Body of pancreas (tissue), 4 donors: ENCODE measurements at regions not wholly inside any gene's neighbourhood (a gene's known extent, or its start where the extent isn't known, plus 50 kb on each side); places are given as distances from the start of the nearest gene placed in this dataset.

Experiments
- ATAC-seq: fragments of 150-250 bp; one replicate; pipeline ENCODE4 v1.9.1; 2016
- DNase-seq, 4 donors: peaks; one replicate each; pipeline ENCODE4 v3.0.0-alpha.2; 2019
- H3K27ac ChIP-seq, 4 donors: fragments of 200-600 bp; sonication (generic); 1 replicate in 3 of 4; 2 replicates in 1 of 4; pipeline versions ENCODE4 v1.5.1 to v1.6.1; 2016 to 2019; ENCODE audit warnings: mild to moderate bottlenecking in 1 of 4, mixed read lengths in 1 of 4, moderate library complexity in 1 of 4
- H3K27me3 ChIP-seq, 2 donors: fragments of 200-600 bp; sonication (generic); one replicate each; pipeline ENCODE4 v1.6.0; 2016; ENCODE audit warnings: mild to moderate bottlenecking in 1 of 2
- H3K36me3 ChIP-seq, 2 donors: fragments of 200-600 bp; sonication (generic); replicated peaks in 1 of 2; 2 replicates each; pipeline ENCODE4 v1.5.1; 2016; ENCODE audit warnings: low read depth in 2 of 2; ENCODE audit not compliant: insufficient read depth in 1 of 2
- H3K4me1 ChIP-seq: fragments of 200-600 bp; sonication (generic); one replicate; pipeline ENCODE4 v1.6.0; 2016
- H3K4me3 ChIP-seq, 2 donors: fragments of 200-600 bp; sonication (generic); 1 replicate in 1 of 2; 2 replicates in 1 of 2; pipeline ENCODE4 v1.5.1; 2016 to 2019
- H3K9me3 ChIP-seq, 3 donors: fragments of 200-600 bp; sonication (generic); 1 replicate in 2 of 3; 2 replicates in 1 of 3; pipeline ENCODE4 v1.5.1; 2016
- CTCF ChIP-seq, 7 experiments: fragments of 450-650 bp in 4 of 7; fragments of 200-600 bp in 3 of 7; sonication (generic) in 3 of 7; IDR thresholded peaks; one replicate each; pipeline ENCODE4 v1.5.1; 2016 to 2019; ENCODE audit warnings: antibody characterized with exemption in 7 of 7
- POLR2A ChIP-seq, 3 donors: fragments of 450-650 bp; IDR thresholded peaks; one replicate each; pipeline ENCODE4 v1.6.1; 2016; ENCODE audit warnings: antibody characterized with exemption in 3 of 3, mild to moderate bottlenecking in 2 of 3
- WGBS, 2 donors: methylation state at CpG; one replicate each; pipeline ENCODE4 v1.1.5; 2017; 5-methylcytosine and 5-hydroxymethylcytosine counted together
- intact Hi-C: fragments of 100-400 bp; cut with DNase I; formaldehyde crosslinking; loops from one replicate; pipeline ENCODE4 v1.15.1; 2023

- no peak for DNase-seq
- intact Hi-C loops: no loop called here
- no peak for ATAC-seq
- TF ChIP-seq POLR2A (IDR thresholded peaks at IDR 0.05) (no peak), CTCF (IDR thresholded peaks at IDR 0.05) (no peak)
- H3K9me3 ChIP-seq: peaks cover 0 to 10% (median 0%) of the 10 kb centered on the region in 3 donors
- H3K36me3 ChIP-seq: no peaks in the 10 kb centered on the region
- WGBS, 2 donors: 40 to 43% methylated on average over 1 to 2 of the region's 2 CpGs
- no peak overlapping the region for H3K4me3 ChIP-seq
- H3K27ac ChIP-seq: no peak overlapping the region
- H3K4me1 ChIP-seq: no peaks in the 10 kb centered on the region
- no peaks in the 10 kb centered on the region for H3K27me3 ChIP-seq
Measured at GRCh38 chr10:37654466-37654865, 202.9 kb downstream of the ZNF248 start.

DNA sequence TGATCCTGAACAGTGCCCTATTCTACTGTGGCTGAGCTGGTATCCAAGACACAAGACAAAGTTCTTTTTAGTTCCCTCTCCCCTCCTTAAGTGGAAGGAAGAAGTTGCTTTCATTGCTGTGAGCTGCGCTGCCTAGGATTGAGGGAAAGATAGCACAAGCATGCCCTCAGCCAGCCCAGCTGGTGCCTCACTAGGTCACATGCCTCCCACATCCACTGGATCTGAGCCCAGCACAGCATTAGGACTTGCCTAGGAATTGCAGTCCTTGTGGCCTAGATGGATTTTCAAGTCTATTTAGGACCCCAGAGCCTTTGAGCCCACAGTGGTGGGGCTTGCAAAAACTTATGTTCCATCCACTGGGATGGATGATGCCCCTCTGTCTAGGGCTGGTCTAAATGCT is 214.2 kb downstream of the ZNF248 start:
- DNase-seq: no peak
- 29 to 40% methylated on average over 1 of the region's 1 CpG for WGBS, 2 donors

GRCh38 chr10:37640301-37640700 is 217.1 kb downstream of the ZNF248 start:
- no peaks in the 10 kb centered on the region for H3K27me3 ChIP-seq
- no peaks in the 10 kb centered on the region for H3K4me1 ChIP-seq
- no peaks in the 10 kb centered on the region for H3K36me3 ChIP-seq
- no peak overlapping the region for H3K27ac ChIP-seq
- peaks cover 0 to 9% (median 0%) of the 10 kb centered on the region in 3 donors for H3K9me3 ChIP-seq
- DNase-seq (no peak), ATAC-seq (no peak)
- TF ChIP-seq POLR2A (IDR thresholded peaks at IDR 0.05): no peak
- no peak for TF ChIP-seq CTCF (IDR thresholded peaks at IDR 0.05)
- intact Hi-C loops: no loop called here
- WGBS, 2 donors: 72% methylated on average over 5 to 8 of the region's 8 CpGs
- H3K4me3 ChIP-seq: no peak overlapping the region

More for the DNA sequence above, 214.2 kb downstream of the ZNF248 start:
- Histone ChIP-seq H3K4me1 (no peaks in the 10 kb centered on the region), H3K27me3 (no peaks in the 10 kb centered on the region), H3K36me3 (no peaks in the 10 kb centered on the region), H3K4me3 (no peak overlapping the region), H3K27ac (no peak overlapping the region), H3K9me3 (no peaks in the 10 kb centered on the region)
- intact Hi-C loops: no loop called here
- ATAC-seq: no peak
- TF ChIP-seq POLR2A (IDR thresholded peaks at IDR 0.05) (no peak), CTCF (IDR thresholded peaks at IDR 0.05) (no peak)

GRCh38 chr10:37639200-37639599 is 218.2 kb downstream of the ZNF248 start:
- ATAC-seq (no peak), DNase-seq (no peak)
- no peaks in the 10 kb centered on the region for H3K4me1 ChIP-seq
- H3K27ac ChIP-seq: no peak overlapping the region
- 50 to 59% methylated on average over 1 to 5 of the region's 5 CpGs for WGBS, 2 donors
- H3K36me3 ChIP-seq: no peaks in the 10 kb centered on the region
- no peaks in the 10 kb centered on the region for H3K27me3 ChIP-seq
- intact Hi-C loops: no loop called here
- H3K9me3 ChIP-seq: peaks cover 0 to 9% (median 0%) of the 10 kb centered on the region in 3 donors
- H3K4me3 ChIP-seq: no peak overlapping the region
- no peak for TF ChIP-seq CTCF (IDR thresholded peaks at IDR 0.05)

DNA sequence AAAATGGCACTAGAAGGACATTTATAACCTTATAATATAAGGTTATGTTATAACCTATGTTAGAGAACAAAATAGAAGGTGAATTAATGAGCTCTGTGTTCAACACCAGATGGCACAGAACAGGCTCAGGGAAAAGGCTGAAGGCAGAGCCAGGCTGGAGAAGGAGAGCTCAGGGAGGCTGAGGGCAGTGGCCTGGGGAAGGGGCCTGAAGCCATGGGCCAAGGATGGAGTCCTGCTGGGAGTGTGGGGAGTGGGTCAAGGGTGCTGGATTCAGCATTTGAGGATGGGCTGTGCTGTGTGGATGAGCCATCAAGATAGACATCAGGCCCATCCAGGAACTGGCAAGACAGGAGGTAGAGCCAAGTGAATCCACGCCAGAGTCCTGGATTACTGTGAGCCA is 218.8 kb downstream of the ZNF248 start:
- TF ChIP-seq CTCF (IDR thresholded peaks at IDR 0.05) (no peak), POLR2A (IDR thresholded peaks at IDR 0.05) (no peak)
- intact Hi-C loops: no loop called here
- Histone ChIP-seq H3K36me3 (no peaks in the 10 kb centered on the region), H3K9me3 (peaks cover 0 to 9% (median 0%) of the 10 kb centered on the region in 3 donors), H3K4me3 (no peak overlapping the region), H3K27ac (no peak overlapping the region), H3K27me3 (no peaks in the 10 kb centered on the region), H3K4me1 (no peaks in the 10 kb centered on the region)
- 40 to 100% methylated on average over 1 of the region's 1 CpG for WGBS, 2 donors
- no peak for ATAC-seq
- no peak for DNase-seq
